ENCODE measurements at regions not wholly inside any gene's neighbourhood (a gene's known extent, or its start where the extent isn't known, plus 50 kb on each side); places are given as distances from the start of the nearest gene placed in this dataset.

DNA sequence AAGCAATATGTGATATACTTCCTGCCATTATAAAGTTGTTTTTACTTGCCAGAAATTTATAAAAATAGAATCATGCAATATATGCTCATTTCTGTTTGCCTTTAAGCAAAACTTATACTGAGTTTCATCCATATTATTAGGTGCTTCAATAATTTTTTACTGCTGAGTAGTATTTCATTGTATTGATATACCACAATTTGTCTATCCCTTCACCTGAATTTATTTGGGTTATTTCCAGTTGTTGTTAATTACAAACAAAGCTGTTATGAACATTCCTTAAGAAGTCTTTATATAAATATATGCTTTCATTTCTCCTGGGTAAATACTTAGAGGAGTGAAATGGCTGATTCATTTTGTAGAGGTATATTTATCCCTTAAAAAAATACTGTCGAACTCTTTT lies 864.1 kb downstream of the HACE1 start:
- no peak for TF ChIP-seq EP300 (IDR thresholded peaks at IDR 0.05)
- no peak for TF ChIP-seq POLR2A (IDR thresholded peaks at IDR 0.05)

Data from tibial nerve (tissue), 3 donors.